WTC11 (cell line): ENCODE measurements at regions not wholly inside any gene's neighbourhood (a gene's known extent, or its start where the extent isn't known, plus 50 kb on each side); places are given as distances from the start of the nearest gene placed in this dataset.

Experiments used
- ATAC-seq: fragments of 200-7000 bp; cut with Tn5 transposase; 2 replicates; pipeline ENCODE4 v1.10.0; 2021; ENCODE audit warnings: mild to moderate bottlenecking, moderate library complexity
- CTCF ChIA-PET: fragments of 300-600 bp; sonication (Branson Sonifier 250); formaldehyde crosslinking; loops from one replicate; lab custom pipeline; 2021; ENCODE audit warnings: antibody characterized with exemption; lab: Charles Lee
- POLR2A ChIA-PET: fragments of 350-600 bp; sonication (Branson Sonifier 250); formaldehyde crosslinking; loops from one replicate; lab custom pipeline; 2021; ENCODE audit warnings: antibody characterized with exemption; lab: Charles Lee
- DNase-seq: peaks from one replicate; pipeline ENCODE4 v3.0.0; 2021; ENCODE audit warnings: low spot score
- H3K27ac Mint-ChIP-seq: 2 replicates; pipeline ENCODE4 v1.8.0; 2021; ENCODE audit warnings: mixed read lengths
- H3K27me3 Mint-ChIP-seq: 2 replicates; pipeline ENCODE4 v1.8.0; 2021; ENCODE audit warnings: low read depth, mild to moderate bottlenecking, moderate library complexity, mixed read lengths
- H3K36me3 Mint-ChIP-seq: 2 replicates; pipeline ENCODE4 v1.8.0; 2021; ENCODE audit warnings: mixed read lengths
- H3K4me1 Mint-ChIP-seq: 2 replicates; pipeline ENCODE4 v1.8.0; 2022; ENCODE audit warnings: mixed read lengths
- H3K4me3 Mint-ChIP-seq: 2 replicates; pipeline ENCODE4 v1.8.0; 2021; ENCODE audit warnings: mild to moderate bottlenecking, moderate library complexity, mixed read lengths
- H3K9me3 Mint-ChIP-seq: 2 replicates; pipeline ENCODE4 v1.8.0; 2021; ENCODE audit warnings: mixed read lengths
- GTF2I ChIP-seq: fragments of 250-450 bp; sonication (Bioruptor Pico); conservative IDR thresholded peaks from 2 replicates; pipeline ENCODE4 v1.4.0; 2021; ENCODE audit warnings: mild to moderate bottlenecking
- NFE2L1 ChIP-seq: sonication (generic); formaldehyde crosslinking; IDR thresholded peaks from 2 replicates; pipeline ENCODE4 v1.8.1; 2023; ENCODE audit warnings: missing genetic modification reagents
- NFYB ChIP-seq: sonication (generic); formaldehyde crosslinking; conservative IDR thresholded peaks from 2 replicates; pipeline ENCODE4 v1.8.0; 2022; ENCODE audit warnings: low read depth, missing genetic modification reagents
- NR3C1 ChIP-seq: sonication (generic); formaldehyde crosslinking; conservative IDR thresholded peaks from 2 replicates; pipeline ENCODE4 v1.8.1; 2023; ENCODE audit warnings: low read depth, mild to moderate bottlenecking, missing genetic modification reagents
- OVOL2 ChIP-seq: fragments of 250-450 bp; sonication (Bioruptor Pico); IDR thresholded peaks from 2 replicates; pipeline ENCODE4 v1.9.0; 2021; ENCODE audit warnings: mild to moderate bottlenecking, borderline replicate concordance
- PRRX2 ChIP-seq: fragments of 250-450 bp; sonication (Bioruptor Pico); IDR thresholded peaks from 2 replicates; pipeline ENCODE4 v1.8.0; 2021; ENCODE audit warnings: mild to moderate bottlenecking
- RELA ChIP-seq: sonication (generic); formaldehyde crosslinking; IDR thresholded peaks from 2 replicates; pipeline ENCODE4 v1.8.1; 2022; ENCODE audit warnings: missing genetic modification reagents, mild to moderate bottlenecking, borderline replicate concordance
- SMAD3 ChIP-seq: sonication (generic); formaldehyde crosslinking; IDR thresholded peaks from 2 replicates; pipeline ENCODE4 v1.8.0; 2022; ENCODE audit warnings: missing genetic modification reagents, mild to moderate bottlenecking, borderline replicate concordance
- TEAD4 ChIP-seq: sonication (generic); formaldehyde crosslinking; IDR thresholded peaks from 2 replicates; pipeline ENCODE4 v1.8.0; 2022; ENCODE audit warnings: mild to moderate bottlenecking, missing genetic modification reagents
- ZNF317 ChIP-seq: sonication (generic); formaldehyde crosslinking; IDR thresholded peaks from 2 replicates; pipeline ENCODE4 v1.8.1; 2023; ENCODE audit warnings: low read depth, mild to moderate bottlenecking, moderate library complexity, missing genetic modification reagents, borderline replicate concordance
- TF ChIP-seq, protein P1 (sequence below): sonication (generic); formaldehyde crosslinking; IDR thresholded peaks from 2 replicates; pipeline ENCODE4 v1.8.0; 2022; ENCODE audit warnings: mild to moderate bottlenecking, missing genetic modification reagents
- TF ChIP-seq, protein P2 (sequence below): fragments of 250-450 bp; sonication (Bioruptor Pico); IDR thresholded peaks from 2 replicates; pipeline ENCODE4 v1.9.0; 2021; ENCODE audit warnings: mild to moderate bottlenecking, borderline replicate concordance
- TF ChIP-seq, protein P3 (sequence below): sonication (generic); formaldehyde crosslinking; IDR thresholded peaks from 2 replicates; pipeline ENCODE4 v1.8.1; 2023; ENCODE audit warnings: mild to moderate bottlenecking, moderate library complexity, missing genetic modification reagents
- TF ChIP-seq, protein P4 (sequence below): fragments of 250-450 bp; sonication (Bioruptor Pico); IDR thresholded peaks from 2 replicates; pipeline ENCODE4 v1.9.0; 2021; ENCODE audit warnings: mild to moderate bottlenecking
- TF ChIP-seq, protein P5 (sequence below): sonication (generic); formaldehyde crosslinking; IDR thresholded peaks from 2 replicates; pipeline ENCODE4 v1.8.0; 2022; ENCODE audit warnings: mild to moderate bottlenecking, missing genetic modification reagents
- TF ChIP-seq, protein P6 (sequence below): sonication (generic); formaldehyde crosslinking; IDR thresholded peaks from 2 replicates; pipeline ENCODE4 v1.8.0; 2023; ENCODE audit warnings: missing genetic modification reagents
- TF ChIP-seq, protein P7 (sequence below): sonication (generic); formaldehyde crosslinking; IDR thresholded peaks from 2 replicates; pipeline ENCODE4 v1.8.1; 2023; ENCODE audit warnings: mild to moderate bottlenecking, missing genetic modification reagents, moderate library complexity
- TF ChIP-seq, protein P8 (sequence below): fragments of 200-600 bp; IDR thresholded peaks from 2 replicates; pipeline ENCODE4 v1.8.0; 2022; ENCODE audit warnings: antibody characterized with exemption

DNA sequence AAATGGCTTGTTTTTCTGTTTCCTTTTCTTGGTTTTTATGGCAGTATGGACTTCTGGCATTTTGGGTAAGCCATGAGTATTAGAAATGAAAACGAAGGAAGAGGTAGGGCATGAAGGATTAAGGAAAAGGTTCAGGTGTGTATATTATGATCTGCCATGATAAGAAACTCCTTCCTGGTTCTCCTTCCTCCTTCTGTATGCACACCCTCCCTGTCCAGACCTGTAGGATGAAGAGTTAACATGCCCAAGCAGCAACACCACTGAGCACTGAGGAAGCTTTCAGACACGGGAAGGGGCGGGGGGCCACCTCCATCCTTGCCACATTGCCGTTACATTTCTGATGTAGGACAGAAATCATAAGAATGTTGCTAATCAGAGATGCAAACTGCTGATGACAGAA, 361.0 kb upstream of the ZMIZ1 start:
- CTCF ChIA-PET = no interaction called here
- H3K9me3 Mint-ChIP-seq = no peaks in the 10 kb centered on the region; the same call in 1 of the 2 replicates

DNA sequence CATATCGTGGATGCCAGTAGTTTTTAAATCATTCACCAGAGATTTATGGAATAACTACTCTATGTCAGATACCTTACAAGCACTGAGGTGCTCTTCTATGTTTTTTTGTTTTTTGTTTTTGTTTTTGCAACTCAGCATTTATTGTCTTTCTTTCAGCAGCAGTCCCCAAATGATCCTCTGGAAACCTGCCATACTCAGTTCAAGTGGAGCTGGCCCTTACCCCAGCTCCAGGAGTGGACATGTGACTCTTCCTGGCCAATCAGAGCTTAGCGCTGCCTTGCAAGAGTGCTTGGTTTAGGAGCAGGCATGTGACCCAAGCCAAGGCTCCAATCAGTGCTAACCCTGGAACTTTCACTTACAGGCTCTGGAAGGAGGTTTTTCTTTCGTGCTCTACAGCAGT, 356.6 kb upstream of the ZMIZ1 start:
- ATAC-seq = peak; percentile 73
- CTCF ChIA-PET = interaction anchor here (0.9 to 1.5 kb wide), 3 partner anchors 50 to 490 kb away, joined by 3 to 5 read pairs (median 3); no protein-coding TSS in a partner anchor

More for the DNA sequence above, 361.0 kb upstream of the ZMIZ1 start:
- DNase-seq (no peak), ATAC-seq (no peak)
- no peak overlapping the region for H3K27ac Mint-ChIP-seq
- no peaks in the 10 kb centered on the region for H3K36me3 Mint-ChIP-seq
- H3K4me3 Mint-ChIP-seq = no peak overlapping the region
- TF ChIP-seq, protein P1, sequence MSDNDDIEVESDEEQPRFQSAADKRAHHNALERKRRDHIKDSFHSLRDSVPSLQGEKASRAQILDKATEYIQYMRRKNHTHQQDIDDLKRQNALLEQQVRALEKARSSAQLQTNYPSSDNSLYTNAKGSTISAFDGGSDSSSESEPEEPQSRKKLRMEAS (CRISPR knock-in tag) = no peak
- no peak for TF ChIP-seq NFE2L1 (CRISPR knock-in tag)
- POLR2A ChIA-PET = no interaction called here
- no peaks in the 10 kb centered on the region for H3K4me1 Mint-ChIP-seq
- peaks cover 9% of the 10 kb centered on the region; the same call in 1 of the 2 replicates for H3K27me3 Mint-ChIP-seq

More for the DNA sequence above, 356.6 kb upstream of the ZMIZ1 start:
- no peak for DNase-seq
- TF ChIP-seq ZNF317 (no peak), RELA (CRISPR knock-in tag) (no peak), OVOL2 (CRISPR knock-in tag) (no peak), NFYB (CRISPR knock-in tag) (peak; percentile 79), NR3C1 (no peak), PRRX2 (CRISPR knock-in tag) (no peak), GTF2I (CRISPR knock-in tag) (no peak), SMAD3 (CRISPR knock-in tag) (no peak), NFE2L1 (CRISPR knock-in tag) (no peak), TEAD4 (CRISPR knock-in tag) (no peak)
- TF ChIP-seq, protein P2, sequence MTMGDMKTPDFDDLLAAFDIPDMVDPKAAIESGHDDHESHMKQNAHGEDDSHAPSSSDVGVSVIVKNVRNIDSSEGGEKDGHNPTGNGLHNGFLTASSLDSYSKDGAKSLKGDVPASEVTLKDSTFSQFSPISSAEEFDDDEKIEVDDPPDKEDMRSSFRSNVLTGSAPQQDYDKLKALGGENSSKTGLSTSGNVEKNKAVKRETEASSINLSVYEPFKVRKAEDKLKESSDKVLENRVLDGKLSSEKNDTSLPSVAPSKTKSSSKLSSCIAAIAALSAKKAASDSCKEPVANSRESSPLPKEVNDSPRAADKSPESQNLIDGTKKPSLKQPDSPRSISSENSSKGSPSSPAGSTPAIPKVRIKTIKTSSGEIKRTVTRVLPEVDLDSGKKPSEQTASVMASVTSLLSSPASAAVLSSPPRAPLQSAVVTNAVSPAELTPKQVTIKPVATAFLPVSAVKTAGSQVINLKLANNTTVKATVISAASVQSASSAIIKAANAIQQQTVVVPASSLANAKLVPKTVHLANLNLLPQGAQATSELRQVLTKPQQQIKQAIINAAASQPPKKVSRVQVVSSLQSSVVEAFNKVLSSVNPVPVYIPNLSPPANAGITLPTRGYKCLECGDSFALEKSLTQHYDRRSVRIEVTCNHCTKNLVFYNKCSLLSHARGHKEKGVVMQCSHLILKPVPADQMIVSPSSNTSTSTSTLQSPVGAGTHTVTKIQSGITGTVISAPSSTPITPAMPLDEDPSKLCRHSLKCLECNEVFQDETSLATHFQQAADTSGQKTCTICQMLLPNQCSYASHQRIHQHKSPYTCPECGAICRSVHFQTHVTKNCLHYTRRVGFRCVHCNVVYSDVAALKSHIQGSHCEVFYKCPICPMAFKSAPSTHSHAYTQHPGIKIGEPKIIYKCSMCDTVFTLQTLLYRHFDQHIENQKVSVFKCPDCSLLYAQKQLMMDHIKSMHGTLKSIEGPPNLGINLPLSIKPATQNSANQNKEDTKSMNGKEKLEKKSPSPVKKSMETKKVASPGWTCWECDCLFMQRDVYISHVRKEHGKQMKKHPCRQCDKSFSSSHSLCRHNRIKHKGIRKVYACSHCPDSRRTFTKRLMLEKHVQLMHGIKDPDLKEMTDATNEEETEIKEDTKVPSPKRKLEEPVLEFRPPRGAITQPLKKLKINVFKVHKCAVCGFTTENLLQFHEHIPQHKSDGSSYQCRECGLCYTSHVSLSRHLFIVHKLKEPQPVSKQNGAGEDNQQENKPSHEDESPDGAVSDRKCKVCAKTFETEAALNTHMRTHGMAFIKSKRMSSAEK (CRISPR knock-in tag) = no peak
- TF ChIP-seq, protein P3, sequence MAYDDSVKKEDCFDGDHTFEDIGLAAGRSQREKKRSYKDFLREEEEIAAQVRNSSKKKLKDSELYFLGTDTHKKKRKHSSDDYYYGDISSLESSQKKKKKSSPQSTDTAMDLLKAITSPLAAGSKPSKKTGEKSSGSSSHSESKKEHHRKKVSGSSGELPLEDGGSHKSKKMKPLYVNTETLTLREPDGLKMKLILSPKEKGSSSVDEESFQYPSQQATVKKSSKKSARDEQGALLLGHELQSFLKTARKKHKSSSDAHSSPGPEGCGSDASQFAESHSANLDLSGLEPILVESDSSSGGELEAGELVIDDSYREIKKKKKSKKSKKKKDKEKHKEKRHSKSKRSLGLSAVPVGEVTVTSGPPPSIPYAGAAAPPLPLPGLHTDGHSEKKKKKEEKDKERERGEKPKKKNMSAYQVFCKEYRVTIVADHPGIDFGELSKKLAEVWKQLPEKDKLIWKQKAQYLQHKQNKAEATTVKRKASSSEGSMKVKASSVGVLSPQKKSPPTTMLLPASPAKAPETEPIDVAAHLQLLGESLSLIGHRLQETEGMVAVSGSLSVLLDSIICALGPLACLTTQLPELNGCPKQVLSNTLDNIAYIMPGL (CRISPR knock-in tag) = no peak
- TF ChIP-seq, protein P4, sequence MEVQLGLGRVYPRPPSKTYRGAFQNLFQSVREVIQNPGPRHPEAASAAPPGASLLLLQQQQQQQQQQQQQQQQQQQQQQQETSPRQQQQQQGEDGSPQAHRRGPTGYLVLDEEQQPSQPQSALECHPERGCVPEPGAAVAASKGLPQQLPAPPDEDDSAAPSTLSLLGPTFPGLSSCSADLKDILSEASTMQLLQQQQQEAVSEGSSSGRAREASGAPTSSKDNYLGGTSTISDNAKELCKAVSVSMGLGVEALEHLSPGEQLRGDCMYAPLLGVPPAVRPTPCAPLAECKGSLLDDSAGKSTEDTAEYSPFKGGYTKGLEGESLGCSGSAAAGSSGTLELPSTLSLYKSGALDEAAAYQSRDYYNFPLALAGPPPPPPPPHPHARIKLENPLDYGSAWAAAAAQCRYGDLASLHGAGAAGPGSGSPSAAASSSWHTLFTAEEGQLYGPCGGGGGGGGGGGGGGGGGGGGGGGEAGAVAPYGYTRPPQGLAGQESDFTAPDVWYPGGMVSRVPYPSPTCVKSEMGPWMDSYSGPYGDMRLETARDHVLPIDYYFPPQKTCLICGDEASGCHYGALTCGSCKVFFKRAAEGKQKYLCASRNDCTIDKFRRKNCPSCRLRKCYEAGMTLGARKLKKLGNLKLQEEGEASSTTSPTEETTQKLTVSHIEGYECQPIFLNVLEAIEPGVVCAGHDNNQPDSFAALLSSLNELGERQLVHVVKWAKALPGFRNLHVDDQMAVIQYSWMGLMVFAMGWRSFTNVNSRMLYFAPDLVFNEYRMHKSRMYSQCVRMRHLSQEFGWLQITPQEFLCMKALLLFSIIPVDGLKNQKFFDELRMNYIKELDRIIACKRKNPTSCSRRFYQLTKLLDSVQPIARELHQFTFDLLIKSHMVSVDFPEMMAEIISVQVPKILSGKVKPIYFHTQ (CRISPR knock-in tag) = no peak
- TF ChIP-seq, protein P5, sequence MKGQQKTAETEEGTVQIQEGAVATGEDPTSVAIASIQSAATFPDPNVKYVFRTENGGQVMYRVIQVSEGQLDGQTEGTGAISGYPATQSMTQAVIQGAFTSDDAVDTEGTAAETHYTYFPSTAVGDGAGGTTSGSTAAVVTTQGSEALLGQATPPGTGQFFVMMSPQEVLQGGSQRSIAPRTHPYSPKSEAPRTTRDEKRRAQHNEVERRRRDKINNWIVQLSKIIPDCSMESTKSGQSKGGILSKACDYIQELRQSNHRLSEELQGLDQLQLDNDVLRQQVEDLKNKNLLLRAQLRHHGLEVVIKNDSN (CRISPR knock-in tag) = peak; percentile 83
- TF ChIP-seq, protein P6, sequence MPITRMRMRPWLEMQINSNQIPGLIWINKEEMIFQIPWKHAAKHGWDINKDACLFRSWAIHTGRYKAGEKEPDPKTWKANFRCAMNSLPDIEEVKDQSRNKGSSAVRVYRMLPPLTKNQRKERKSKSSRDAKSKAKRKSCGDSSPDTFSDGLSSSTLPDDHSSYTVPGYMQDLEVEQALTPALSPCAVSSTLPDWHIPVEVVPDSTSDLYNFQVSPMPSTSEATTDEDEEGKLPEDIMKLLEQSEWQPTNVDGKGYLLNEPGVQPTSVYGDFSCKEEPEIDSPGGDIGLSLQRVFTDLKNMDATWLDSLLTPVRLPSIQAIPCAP = no peak
- TF ChIP-seq, protein P7, sequence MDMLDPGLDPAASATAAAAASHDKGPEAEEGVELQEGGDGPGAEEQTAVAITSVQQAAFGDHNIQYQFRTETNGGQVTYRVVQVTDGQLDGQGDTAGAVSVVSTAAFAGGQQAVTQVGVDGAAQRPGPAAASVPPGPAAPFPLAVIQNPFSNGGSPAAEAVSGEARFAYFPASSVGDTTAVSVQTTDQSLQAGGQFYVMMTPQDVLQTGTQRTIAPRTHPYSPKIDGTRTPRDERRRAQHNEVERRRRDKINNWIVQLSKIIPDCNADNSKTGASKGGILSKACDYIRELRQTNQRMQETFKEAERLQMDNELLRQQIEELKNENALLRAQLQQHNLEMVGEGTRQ (CRISPR knock-in tag) = peak; percentile 91
- TF ChIP-seq, protein P8, sequence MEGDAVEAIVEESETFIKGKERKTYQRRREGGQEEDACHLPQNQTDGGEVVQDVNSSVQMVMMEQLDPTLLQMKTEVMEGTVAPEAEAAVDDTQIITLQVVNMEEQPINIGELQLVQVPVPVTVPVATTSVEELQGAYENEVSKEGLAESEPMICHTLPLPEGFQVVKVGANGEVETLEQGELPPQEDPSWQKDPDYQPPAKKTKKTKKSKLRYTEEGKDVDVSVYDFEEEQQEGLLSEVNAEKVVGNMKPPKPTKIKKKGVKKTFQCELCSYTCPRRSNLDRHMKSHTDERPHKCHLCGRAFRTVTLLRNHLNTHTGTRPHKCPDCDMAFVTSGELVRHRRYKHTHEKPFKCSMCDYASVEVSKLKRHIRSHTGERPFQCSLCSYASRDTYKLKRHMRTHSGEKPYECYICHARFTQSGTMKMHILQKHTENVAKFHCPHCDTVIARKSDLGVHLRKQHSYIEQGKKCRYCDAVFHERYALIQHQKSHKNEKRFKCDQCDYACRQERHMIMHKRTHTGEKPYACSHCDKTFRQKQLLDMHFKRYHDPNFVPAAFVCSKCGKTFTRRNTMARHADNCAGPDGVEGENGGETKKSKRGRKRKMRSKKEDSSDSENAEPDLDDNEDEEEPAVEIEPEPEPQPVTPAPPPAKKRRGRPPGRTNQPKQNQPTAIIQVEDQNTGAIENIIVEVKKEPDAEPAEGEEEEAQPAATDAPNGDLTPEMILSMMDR = no peak
- H3K27me3 Mint-ChIP-seq = peaks cover 14% of the 10 kb centered on the region; the same call in 1 of the 2 replicates
- POLR2A ChIA-PET = no interaction called here
- H3K36me3 Mint-ChIP-seq = no peaks in the 10 kb centered on the region
- H3K27ac Mint-ChIP-seq = no peak overlapping the region
- no peaks in the 10 kb centered on the region; the same call in 1 of the 2 replicates for H3K9me3 Mint-ChIP-seq
- H3K4me3 Mint-ChIP-seq = no peak overlapping the region
- no peaks in the 10 kb centered on the region for H3K4me1 Mint-ChIP-seq
